BLaER1 (cell line): ENCODE measurements at regions not wholly inside any gene's neighbourhood (a gene's known extent, or its start where the extent isn't known, plus 50 kb on each side); places are given as distances from the start of the nearest gene placed in this dataset.
A peak's percentile ranks its signal among the peaks of the same experiment; 100 is the strongest.
"Not testable (repeated sequence)": the region's sequence is repeated elsewhere in the genome, so short reads cannot be mapped to it uniquely, and the experiment has no call there.

Experiments used
- H3K27ac ChIP-seq: shearing (Covaris generic); formaldehyde crosslinking; 2 replicates; pipeline ENCODE4 v1.8.1; 2022
- H3K27me3 ChIP-seq: shearing (Covaris generic); formaldehyde crosslinking; 2 replicates; pipeline ENCODE4 v1.8.1; 2022
- H3K36me3 ChIP-seq: shearing (Covaris generic); formaldehyde crosslinking; 2 replicates; pipeline ENCODE4 v1.8.1; 2022
- H3K4me1 ChIP-seq: shearing (Covaris generic); formaldehyde crosslinking; 2 replicates; pipeline ENCODE4 v1.8.1; 2022
- H3K4me2 ChIP-seq: shearing (Covaris generic); formaldehyde crosslinking; 2 replicates; pipeline ENCODE4 v1.8.1; 2022
- H3K4me3 ChIP-seq: shearing (Covaris generic); formaldehyde crosslinking; 2 replicates; pipeline ENCODE4 v1.8.1; 2022
- H3K9ac ChIP-seq: shearing (Covaris generic); formaldehyde crosslinking; 2 replicates; pipeline ENCODE4 v1.8.1; 2022
- H3K9me3 ChIP-seq: shearing (Covaris generic); formaldehyde crosslinking; 2 replicates; pipeline ENCODE4 v1.8.1; 2022
- H4K20me1 ChIP-seq: shearing (Covaris generic); formaldehyde crosslinking; 2 replicates; pipeline ENCODE4 v1.8.1; 2022
- Cebpa-rat ChIP-seq: shearing (Covaris generic); IDR thresholded peaks from 2 replicates; pipeline ENCODE4 v1.8.1; 2022

GRCh38 chr16:9603316-9603715, 511.9 kb downstream of the HAPSTR1 start:
- H3K4me2 ChIP-seq, result peak overlapping the region; percentile 56
- TF ChIP-seq Cebpa-rat, result no peak
- no peaks in the 10 kb centered on the region for H3K9me3 ChIP-seq
- H3K27ac ChIP-seq, result no peak overlapping the region
- no peaks in the 10 kb centered on the region for H4K20me1 ChIP-seq
- no peak overlapping the region for H3K9ac ChIP-seq
- no peak overlapping the region for H3K4me3 ChIP-seq
- H3K4me1 ChIP-seq, result peaks cover 13% of the 10 kb centered on the region
- no peaks in the 10 kb centered on the region for H3K27me3 ChIP-seq
- H3K36me3 ChIP-seq, result no peaks in the 10 kb centered on the region

- Histone ChIP-seq H4K20me1 (no peaks in the 10 kb centered on the region), H3K4me2 (no peak overlapping the region), H3K36me3 (no peaks in the 10 kb centered on the region), H3K9me3 (no peaks in the 10 kb centered on the region), H3K4me3 (no peak overlapping the region), H3K27ac (no peak overlapping the region), H3K27me3 (no peaks in the 10 kb centered on the region), H3K4me1 (peaks cover 13% of the 10 kb centered on the region), H3K9ac (no peak overlapping the region)
- no peak for TF ChIP-seq Cebpa-rat
These were observed 516.2 kb downstream of the HAPSTR1 start for GRCh38 chr16:9607515-9608230.

DNA sequence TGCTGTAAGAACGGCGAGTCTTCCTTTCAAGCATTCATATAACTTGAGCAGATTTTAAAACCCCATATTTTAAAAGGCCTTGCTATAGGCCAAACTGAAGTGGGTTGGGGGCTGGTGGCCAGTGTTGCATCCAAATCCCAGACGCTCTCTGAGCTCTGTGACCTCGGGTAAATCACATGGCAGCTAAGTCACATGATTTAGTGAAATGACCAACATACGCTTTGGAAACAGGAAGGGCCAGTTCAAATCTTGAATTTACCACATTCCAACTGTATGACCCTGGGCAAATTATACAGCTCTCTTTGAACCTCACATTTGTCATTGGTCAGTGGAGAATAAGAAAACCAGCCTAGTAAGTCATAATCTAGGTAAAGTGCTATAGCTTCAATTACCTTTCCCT, 519.3 kb downstream of the HAPSTR1 start:
- TF ChIP-seq Cebpa-rat, result no peak
- H4K20me1 ChIP-seq, result no peaks in the 10 kb centered on the region
- no peak overlapping the region for H3K27ac ChIP-seq
- H3K9ac ChIP-seq, result no peak overlapping the region
- H3K9me3 ChIP-seq, result no peaks in the 10 kb centered on the region
- no peaks in the 10 kb centered on the region for H3K27me3 ChIP-seq
- no peak overlapping the region for H3K4me2 ChIP-seq
- H3K36me3 ChIP-seq, result no peaks in the 10 kb centered on the region
- no peak overlapping the region for H3K4me3 ChIP-seq
- H3K4me1 ChIP-seq, result no peaks in the 10 kb centered on the region

DNA sequence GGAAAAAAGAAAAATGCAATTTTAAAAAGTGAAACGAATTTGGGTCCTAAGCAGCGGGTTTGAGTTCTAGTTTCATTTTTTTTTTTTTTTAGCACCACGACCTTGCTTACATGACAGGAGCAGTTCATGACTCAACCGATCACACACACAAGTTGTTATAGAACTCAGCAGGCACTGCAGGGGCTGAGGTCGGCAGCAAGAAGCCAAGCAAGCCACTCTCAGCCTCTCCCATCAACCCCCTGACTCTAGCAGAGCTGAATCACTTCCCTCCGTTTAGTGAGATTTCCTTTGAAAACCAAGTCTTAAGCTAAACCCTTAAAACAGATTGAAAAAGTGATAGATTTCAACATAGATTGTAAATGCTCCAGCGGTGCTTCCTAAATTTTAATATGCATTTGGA, 520.8 kb downstream of the HAPSTR1 start:
- TF ChIP-seq Cebpa-rat, result no peak
- Histone ChIP-seq H3K4me2 (no peak overlapping the region), H3K9ac (no peak overlapping the region), H3K27me3 (no peaks in the 10 kb centered on the region), H4K20me1 (no peaks in the 10 kb centered on the region), H3K27ac (no peak overlapping the region), H3K4me3 (no peak overlapping the region), H3K4me1 (no peaks in the 10 kb centered on the region), H3K36me3 (no peaks in the 10 kb centered on the region), H3K9me3 (no peaks in the 10 kb centered on the region)

GRCh38 chr16:9614389-9614788, 522.9 kb downstream of the HAPSTR1 start:
- Histone ChIP-seq H3K27me3 (no peaks in the 10 kb centered on the region), H3K4me2 (no peak overlapping the region), H3K36me3 (no peaks in the 10 kb centered on the region), H3K9ac (no peak overlapping the region), H3K27ac (no peak overlapping the region), H3K4me1 (no peaks in the 10 kb centered on the region), H3K9me3 (no peaks in the 10 kb centered on the region), H4K20me1 (no peaks in the 10 kb centered on the region), H3K4me3 (no peak overlapping the region)
- no peak for TF ChIP-seq Cebpa-rat

- Histone ChIP-seq H3K27me3 (no peaks in the 10 kb centered on the region), H3K36me3 (no peaks in the 10 kb centered on the region), H3K4me1 (no peaks in the 10 kb centered on the region), H4K20me1 (no peaks in the 10 kb centered on the region), H3K27ac (no peak overlapping the region), H3K4me3 (no peak overlapping the region), H3K9ac (no peak overlapping the region), H3K9me3 (no peaks in the 10 kb centered on the region), H3K4me2 (no peak overlapping the region)
- TF ChIP-seq Cebpa-rat, result no peak
These were observed 530.8 kb downstream of the HAPSTR1 start for GRCh38 chr16:9622268-9622667.

DNA sequence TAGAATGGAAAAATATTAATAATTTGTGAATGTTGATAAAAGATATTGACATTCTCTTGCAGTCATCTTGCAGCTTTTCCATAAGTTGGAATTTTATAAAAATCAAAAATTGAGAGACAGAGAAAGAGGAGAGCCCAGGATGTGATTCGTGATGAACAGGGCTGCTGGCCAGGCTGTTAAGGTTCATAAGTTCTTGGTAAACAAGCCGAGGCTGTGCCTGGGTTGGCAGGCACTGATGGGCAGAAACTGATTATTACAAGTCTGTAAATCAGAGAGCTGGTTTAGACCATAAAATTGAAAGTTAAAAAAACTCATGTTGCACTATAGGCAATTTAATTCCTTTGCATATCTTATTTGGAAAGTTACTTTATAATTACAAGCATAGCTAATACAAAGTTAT, 533.7 kb downstream of the HAPSTR1 start:
- Histone ChIP-seq H4K20me1 (no peaks in the 10 kb centered on the region), H3K4me3 (no peak overlapping the region), H3K27ac (no peak overlapping the region), H3K36me3 (no peaks in the 10 kb centered on the region), H3K4me1 (no peaks in the 10 kb centered on the region), H3K9ac (no peak overlapping the region), H3K9me3 (no peaks in the 10 kb centered on the region), H3K4me2 (no peak overlapping the region), H3K27me3 (no peaks in the 10 kb centered on the region)
- no peak for TF ChIP-seq Cebpa-rat

DNA sequence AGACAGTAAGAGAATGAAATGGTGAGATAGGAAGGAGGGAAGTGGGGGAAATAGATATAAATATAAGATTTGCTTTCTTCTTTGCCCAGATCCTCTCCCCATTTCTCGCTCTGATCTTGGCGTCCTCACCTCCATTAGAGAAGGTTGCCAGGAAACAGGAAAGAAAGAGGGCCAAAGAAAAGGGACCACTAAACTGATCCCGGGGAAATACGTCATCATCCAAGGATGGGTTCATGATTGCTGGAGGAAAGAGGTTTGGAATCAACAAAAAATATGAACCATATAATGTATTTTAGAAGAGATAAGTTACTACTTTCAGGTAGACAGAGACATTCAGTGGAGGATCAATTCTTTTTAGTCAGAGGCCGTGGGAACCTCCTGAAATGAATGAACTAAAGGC, 536.0 kb downstream of the HAPSTR1 start:
- TF ChIP-seq Cebpa-rat, result no peak
- H3K4me2 ChIP-seq, result no peak overlapping the region
- no peak overlapping the region for H3K4me3 ChIP-seq
- no peaks in the 10 kb centered on the region for H3K27me3 ChIP-seq
- H3K9me3 ChIP-seq, result peaks cover 4% of the 10 kb centered on the region
- H3K36me3 ChIP-seq, result no peaks in the 10 kb centered on the region
- H3K4me1 ChIP-seq, result no peaks in the 10 kb centered on the region
- H4K20me1 ChIP-seq, result no peaks in the 10 kb centered on the region
- H3K9ac ChIP-seq, result no peak overlapping the region
- H3K27ac ChIP-seq, result no peak overlapping the region

DNA sequence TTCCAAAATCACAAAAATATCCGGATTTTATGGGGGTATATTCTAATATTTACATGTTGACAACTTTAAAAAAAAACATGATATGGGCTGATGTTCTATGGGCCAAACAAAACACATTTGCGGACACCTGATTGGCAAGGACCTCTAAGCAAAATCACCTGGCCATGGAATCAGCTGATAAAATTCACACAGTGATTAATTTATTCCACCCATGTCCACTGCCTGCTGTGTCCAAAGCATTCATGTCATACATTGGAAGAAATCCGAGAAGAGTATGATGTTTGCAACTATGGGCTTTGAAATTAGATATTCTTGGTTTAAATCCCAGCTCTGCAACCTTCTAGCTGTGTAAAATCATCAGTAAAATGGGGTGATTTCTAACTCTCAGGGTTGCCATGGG, 538.7 kb downstream of the HAPSTR1 start:
- Histone ChIP-seq H3K9ac (no peak overlapping the region), H3K36me3 (no peaks in the 10 kb centered on the region), H3K4me2 (no peak overlapping the region), H3K4me3 (no peak overlapping the region), H3K27me3 (no peaks in the 10 kb centered on the region), H4K20me1 (no peaks in the 10 kb centered on the region), H3K27ac (no peak overlapping the region), H3K9me3 (peaks cover 17% of the 10 kb centered on the region), H3K4me1 (no peaks in the 10 kb centered on the region)
- TF ChIP-seq Cebpa-rat, result no peak

DNA sequence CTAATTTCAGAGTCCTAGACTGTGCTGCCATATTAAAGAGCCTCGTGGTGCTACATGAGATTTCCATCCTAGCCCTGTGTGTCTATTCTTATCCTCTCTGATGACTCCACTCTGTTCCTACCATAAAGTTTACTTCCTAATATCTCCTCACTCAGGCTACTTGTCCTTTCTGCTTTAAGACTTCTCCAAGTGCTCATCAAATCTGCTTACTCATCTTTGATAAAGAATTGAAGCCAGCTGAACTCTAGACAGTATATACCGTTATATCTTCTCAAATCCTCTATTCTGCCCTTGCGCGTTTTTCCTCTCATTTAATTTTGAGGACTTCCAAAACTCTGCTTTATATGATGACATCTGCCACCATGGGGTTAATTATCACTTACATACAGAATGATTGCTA, 539.5 kb downstream of the HAPSTR1 start:
- Histone ChIP-seq H3K4me1 (no peaks in the 10 kb centered on the region), H3K9ac (no peak overlapping the region), H4K20me1 (no peaks in the 10 kb centered on the region), H3K36me3 (no peaks in the 10 kb centered on the region), H3K4me2 (no peak overlapping the region), H3K9me3 (peaks cover 17% of the 10 kb centered on the region), H3K27me3 (no peaks in the 10 kb centered on the region), H3K27ac (no peak overlapping the region), H3K4me3 (no peak overlapping the region)
- no peak for TF ChIP-seq Cebpa-rat

- Histone ChIP-seq H3K27ac (no peak overlapping the region), H3K27me3 (no peaks in the 10 kb centered on the region), H3K36me3 (no peaks in the 10 kb centered on the region), H3K4me2 (no peak overlapping the region), H3K9me3 (peaks cover 17% of the 10 kb centered on the region), H3K4me3 (no peak overlapping the region), H3K4me1 (no peaks in the 10 kb centered on the region), H3K9ac (no peak overlapping the region), H4K20me1 (no peaks in the 10 kb centered on the region)
- TF ChIP-seq Cebpa-rat, result no peak
These were observed 542.4 kb downstream of the HAPSTR1 start for GRCh38 chr16:9633844-9634243.

DNA sequence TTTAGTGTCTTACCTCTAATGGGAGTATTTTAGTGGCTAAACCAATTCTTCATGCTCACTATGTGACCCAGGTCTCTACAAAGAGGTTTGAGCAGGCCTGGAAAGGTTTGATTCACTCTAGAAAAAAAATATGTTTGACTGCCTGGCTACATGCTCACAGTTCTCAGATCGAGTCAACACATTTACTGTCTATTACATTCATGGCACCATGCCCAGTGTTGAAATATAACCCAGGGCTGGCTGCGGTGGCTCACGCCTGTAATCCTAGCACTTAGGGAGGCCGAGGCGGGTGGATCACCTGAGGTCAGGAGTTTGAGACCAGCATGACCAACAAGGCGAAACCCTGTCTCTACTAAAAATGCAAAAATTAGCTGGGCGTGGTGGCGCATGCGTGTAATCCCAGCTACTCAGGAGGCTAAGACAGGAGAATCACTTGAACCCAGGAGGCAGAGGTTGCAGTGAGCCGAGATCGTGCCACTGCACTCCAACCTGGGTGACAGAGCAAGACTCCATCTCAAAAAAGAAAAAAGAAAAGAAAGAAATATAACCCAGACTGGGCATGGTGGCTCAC, 543.8 kb downstream of the HAPSTR1 start:
- not testable (repeated sequence) for H3K36me3 ChIP-seq, H3K9ac ChIP-seq, H3K4me1 ChIP-seq, H3K4me3 ChIP-seq, H3K27me3 ChIP-seq, H3K4me2 ChIP-seq, H4K20me1 ChIP-seq, H3K27ac ChIP-seq
- H3K9me3 ChIP-seq, result peaks cover 17% of the 10 kb centered on the region
